HCT116 (cell line): ENCODE measurements at regions not wholly inside any gene's neighbourhood (a gene's known extent, or its start where the extent isn't known, plus 50 kb on each side); places are given as distances from the start of the nearest gene placed in this dataset.
A peak's percentile ranks its signal among the peaks of the same experiment; 100 is the strongest.
"Not testable (repeated sequence)": the region's sequence is repeated elsewhere in the genome, so short reads cannot be mapped to it uniquely, and the experiment has no call there.

ENCODE experiments used
- ATAC-seq: fragments of 200-7000 bp; cut with Tn5 transposase; 2 replicates; pipeline ENCODE4 v1.9.1; 2020; ENCODE audit warnings: mild to moderate bottlenecking, moderate library complexity
- BruUV-seq: library from RNA; stranded (reverse); fragments of 400-500 nt; replicated peaks from 2 replicates; lab custom pipeline; 2021; lab: Mats Ljungman, UMichigan
- CTCF ChIA-PET: fragments of 300-600 bp; sonication (Branson Sonifier 250); formaldehyde crosslinking; loops from one replicate; lab custom pipeline; 2021; ENCODE audit warnings: antibody characterized with exemption; lab: Charles Lee
- POLR2A ChIA-PET: fragments of 300-600, 350-600 bp; sonication (Branson Sonifier 250); formaldehyde crosslinking; loops from one replicate; lab custom pipeline; 2021; ENCODE audit warnings: antibody characterized with exemption; lab: Charles Lee
- RAD21 ChIA-PET, 2 experiments: fragments of 300-600 bp; sonication (Branson Sonifier 250); formaldehyde crosslinking; loops; one replicate each; lab custom pipeline; 2023; ENCODE audit warnings: low total read pairs in 2 of 2; ENCODE audit not compliant: uncharacterized antibody in 2 of 2, unreplicated experiment in 2 of 2, low non-redundant PET in 1 of 2; lab: Charles Lee
- DNase-seq: peaks from one replicate; pipeline ENCODE4 v3.0.0-alpha.2; 2010; ENCODE audit warnings: low read depth, low spot score
- H2AFZ ChIP-seq: fragments of 200-600 bp; shearing (Covaris generic), sonication (generic); 2 replicates; pipeline ENCODE4 v1.6.1; 2017; ENCODE audit warnings: low read depth, mixed run types, mixed read lengths, antibody characterized with exemption, low read length; ENCODE audit not compliant: poor library complexity, severe bottlenecking
- H3K27ac ChIP-seq: 2 replicates; pipeline ENCODE4 v1.5.1; 2012; ENCODE audit warnings: low read depth, low read length
- H3K27me3 ChIP-seq: fragments of 200-600 bp; sonication (generic); 2 replicates; pipeline ENCODE4 v1.6.1; 2016; ENCODE audit warnings: mixed run types, low read length, mixed read lengths; ENCODE audit not compliant: insufficient read depth
- H3K36me3 ChIP-seq, 2 experiments: fragments of 200-500 bp in 1 of 2; fragments of 200-600 bp in 1 of 2; sonication (Bioruptor generic) in 1 of 2; sonication (generic) in 1 of 2; 2 replicates each; pipeline versions ENCODE4 v1.5.1 to v1.6.1; 2014 to 2016; ENCODE audit warnings: low read length in 2 of 2, inconsistent platforms in 1 of 2, mixed read lengths in 1 of 2, mixed run types in 1 of 2; ENCODE audit not compliant: insufficient read depth in 2 of 2, control insufficient read depth in 1 of 2
- H3K4me1 ChIP-seq, 2 experiments: fragments of 200-600 bp in 1 of 2; sonication (generic) in 1 of 2; 2 replicates each; pipeline versions ENCODE4 v1.5.1 to v1.6.1; 2012 to 2017; ENCODE audit warnings: low read length in 2 of 2, inconsistent platforms in 1 of 2, mild to moderate bottlenecking in 1 of 2, mixed read lengths in 1 of 2, mixed run types in 1 of 2, moderate library complexity in 1 of 2; ENCODE audit not compliant: insufficient read depth in 2 of 2, control insufficient read depth in 1 of 2
- H3K4me2 ChIP-seq: fragments of 200-600 bp; sonication (generic); 2 replicates; pipeline ENCODE4 v1.6.1; 2017; ENCODE audit warnings: mixed run types, low read length, mixed read lengths
- H3K4me3 ChIP-seq, 2 experiments: fragments of 200-600 bp in 1 of 2; sonication (generic) in 1 of 2; replicated peaks in 1 of 2; 2 replicates each; pipeline ENCODE4 v1.5.1; 2011 to 2016; ENCODE audit warnings: low read length in 2 of 2, control low read depth in 1 of 2, low read depth in 1 of 2, mild to moderate bottlenecking in 1 of 2, mixed read lengths in 1 of 2, mixed run types in 1 of 2
- H3K79me2 ChIP-seq: fragments of 200-600 bp; sonication (generic); 2 replicates; pipeline ENCODE4 v1.6.1; 2017; ENCODE audit warnings: mild to moderate bottlenecking, mixed run types, low read length, moderate library complexity, mixed read lengths; ENCODE audit not compliant: insufficient read depth
- H3K9ac ChIP-seq: fragments of 200-600 bp; sonication (generic); 2 replicates; pipeline ENCODE4 v1.6.1; 2016; ENCODE audit warnings: low read length, mixed read lengths
- H3K9me2 ChIP-seq: fragments of 200-600 bp; sonication (generic), shearing (Covaris generic); 2 replicates; pipeline ENCODE4 v1.6.1; 2017; ENCODE audit warnings: mixed run types, mild to moderate bottlenecking, moderate library complexity; ENCODE audit not compliant: insufficient read depth
- H3K9me3 ChIP-seq, 2 experiments: fragments of 200-500 bp in 1 of 2; fragments of 200-600 bp in 1 of 2; sonication (Bioruptor generic) in 1 of 2; sonication (generic) in 1 of 2; 2 replicates each; pipeline ENCODE4 v1.6.1; 2014 to 2017; ENCODE audit warnings: low read length in 2 of 2, mixed read lengths in 2 of 2, inconsistent platforms in 1 of 2, low read depth in 1 of 2, mild to moderate bottlenecking in 1 of 2, mixed run types in 1 of 2, moderate library complexity in 1 of 2; ENCODE audit not compliant: control insufficient read depth in 1 of 2, insufficient read depth in 1 of 2
- H4K20me1 ChIP-seq: fragments of 200-600 bp; sonication (generic), shearing (Covaris generic); 2 replicates; pipeline ENCODE4 v1.6.1; 2017; ENCODE audit warnings: mixed run types, mild to moderate bottlenecking, moderate library complexity; ENCODE audit not compliant: insufficient read depth
- RAD21 ChIP-seq: IDR thresholded peaks from 2 replicates; pipeline ENCODE4 v1.6.1; 2012; ENCODE audit warnings: low read depth, mild to moderate bottlenecking
- intact Hi-C: fragments of 100-400 bp; cut with micrococcal nuclease; formaldehyde crosslinking; loops from 2 replicates; pipeline ENCODE4 v1.10.0; 2022
- TF ChIP-seq, protein P1 (sequence below), 3 experiments: fragments of 200-600 bp in 1 of 3; sonication (generic) in 1 of 3; IDR thresholded peaks in 2 of 3; conservative IDR thresholded peaks in 1 of 3; 2 replicates each; pipeline ENCODE4 v1.5.1; 2012 to 2017; ENCODE audit warnings: low read depth in 2 of 3, low read length in 2 of 3, antibody characterized with exemption in 1 of 3, borderline replicate concordance in 1 of 3, control low read depth in 1 of 3, mild to moderate bottlenecking in 1 of 3, mixed read lengths in 1 of 3, mixed run types in 1 of 3, moderate library complexity in 1 of 3; ENCODE audit not compliant: insufficient read depth in 1 of 3

DNA sequence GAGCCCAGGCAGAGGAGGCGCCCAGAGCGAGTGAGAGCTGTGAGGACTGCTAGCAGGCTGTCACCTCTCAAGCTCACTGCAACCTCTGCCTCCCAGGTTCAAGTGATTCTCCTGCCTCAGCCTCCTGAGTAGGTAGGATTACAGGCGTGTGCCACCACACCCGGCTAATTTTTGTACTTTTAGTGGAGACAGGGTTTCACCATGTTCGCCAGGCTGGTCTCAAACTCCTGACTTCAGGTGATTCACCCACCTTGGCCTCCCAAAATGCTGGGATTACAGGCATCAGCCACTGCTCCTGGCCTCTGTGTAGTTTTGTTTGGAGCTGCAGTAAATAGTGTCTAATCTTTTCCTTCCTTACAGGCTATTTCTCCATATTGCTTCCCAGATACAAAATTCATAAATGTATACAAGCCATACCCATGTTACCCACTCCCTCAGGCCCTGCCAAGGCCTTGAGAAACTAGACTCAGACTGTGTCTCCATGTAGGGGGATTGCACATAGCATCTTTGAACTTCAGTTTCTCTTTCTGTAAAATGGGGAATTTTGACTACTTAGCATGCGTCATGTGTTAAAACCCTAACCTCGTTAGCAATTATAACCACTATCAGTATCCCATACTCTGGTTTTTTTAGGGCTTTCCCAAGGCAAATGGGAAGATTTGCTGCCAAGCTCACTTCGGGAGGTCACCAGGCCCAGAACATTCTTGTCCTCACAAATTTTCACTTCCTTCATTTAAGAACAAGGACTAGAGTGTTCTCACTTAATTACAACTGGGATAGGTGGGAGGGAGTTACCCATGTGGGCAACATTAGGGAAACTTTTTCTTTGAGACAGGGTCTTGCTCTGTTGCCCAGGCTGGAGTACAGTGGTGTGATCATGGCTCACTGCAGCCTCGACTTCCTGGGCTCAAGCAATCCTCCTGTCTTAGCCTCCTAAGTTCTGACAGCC is 67.3 kb upstream of the DDR1 start:
- CTCF ChIA-PET: no interaction called here
- H2AFZ ChIP-seq: no peak overlapping the region
- H3K27ac ChIP-seq: peak overlapping the region; percentile 97
- no peaks in the 10 kb centered on the region for H3K27me3 ChIP-seq
- ATAC-seq: no peak
- RAD21 ChIA-PET: no interaction called here
- H3K79me2 ChIP-seq: no peaks in the 10 kb centered on the region
- TF ChIP-seq, protein P1, sequence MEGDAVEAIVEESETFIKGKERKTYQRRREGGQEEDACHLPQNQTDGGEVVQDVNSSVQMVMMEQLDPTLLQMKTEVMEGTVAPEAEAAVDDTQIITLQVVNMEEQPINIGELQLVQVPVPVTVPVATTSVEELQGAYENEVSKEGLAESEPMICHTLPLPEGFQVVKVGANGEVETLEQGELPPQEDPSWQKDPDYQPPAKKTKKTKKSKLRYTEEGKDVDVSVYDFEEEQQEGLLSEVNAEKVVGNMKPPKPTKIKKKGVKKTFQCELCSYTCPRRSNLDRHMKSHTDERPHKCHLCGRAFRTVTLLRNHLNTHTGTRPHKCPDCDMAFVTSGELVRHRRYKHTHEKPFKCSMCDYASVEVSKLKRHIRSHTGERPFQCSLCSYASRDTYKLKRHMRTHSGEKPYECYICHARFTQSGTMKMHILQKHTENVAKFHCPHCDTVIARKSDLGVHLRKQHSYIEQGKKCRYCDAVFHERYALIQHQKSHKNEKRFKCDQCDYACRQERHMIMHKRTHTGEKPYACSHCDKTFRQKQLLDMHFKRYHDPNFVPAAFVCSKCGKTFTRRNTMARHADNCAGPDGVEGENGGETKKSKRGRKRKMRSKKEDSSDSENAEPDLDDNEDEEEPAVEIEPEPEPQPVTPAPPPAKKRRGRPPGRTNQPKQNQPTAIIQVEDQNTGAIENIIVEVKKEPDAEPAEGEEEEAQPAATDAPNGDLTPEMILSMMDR (IDR thresholded peaks at IDR 0.05 in 2 of 3, conservative IDR thresholded peaks at IDR 0.05 in 1 of 3; ENCODE audit: borderline replicate concordance in 1 of 3, insufficient read depth in 1 of 3, low read depth in 2 of 3, low read length in 2 of 3): no peak
- TF ChIP-seq RAD21: no peak
- no TSS peak for BruUV-seq
- H3K4me3 ChIP-seq: no peak overlapping the region
- H3K9ac ChIP-seq: peak overlapping the region; percentile 8
- no peak for DNase-seq
- H3K4me1 ChIP-seq: peaks cover 72 to 88% of the 10 kb centered on the region in 2 experiments
- H3K9me2 ChIP-seq: no peaks in the 10 kb centered on the region
- H3K4me2 ChIP-seq: no peak overlapping the region
- H4K20me1 ChIP-seq: no peaks in the 10 kb centered on the region
- no peaks in the 10 kb centered on the region for H3K36me3 ChIP-seq
- H3K9me3 ChIP-seq: no peaks in the 10 kb centered on the region
- POLR2A ChIA-PET: interaction anchor here (2.5 to 3.5 kb wide), 3 partner anchors 13 to 73 kb away, joined by 9 to 94 read pairs (median 9); partner anchors contain the start of gene IER3
- intact Hi-C loops: loop anchor here (10.0 kb wide), 1 partner anchor 202 kb away; the partner anchor contains the start of genes MRPS18B and PPP1R10

DNA sequence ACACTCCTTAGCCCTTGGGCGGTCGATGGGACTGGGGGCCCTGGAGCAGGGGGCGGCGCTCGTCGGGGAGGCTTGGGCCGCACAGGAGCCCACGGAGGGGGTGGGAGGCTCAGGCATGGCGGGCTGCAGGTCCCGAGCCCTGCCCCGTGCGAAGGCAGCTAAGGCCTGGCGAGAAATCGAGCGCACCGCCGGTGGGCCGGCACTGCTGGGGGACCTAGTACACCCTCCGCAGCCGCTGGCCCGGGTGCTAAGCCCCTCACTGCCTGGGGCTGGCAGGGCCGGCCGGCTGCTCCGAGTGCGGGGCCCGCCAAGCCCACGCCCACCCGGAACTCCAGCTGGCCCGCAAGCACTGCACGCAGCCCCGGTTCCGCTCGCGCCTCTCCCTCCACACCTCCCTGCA is 68.0 kb upstream of the DDR1 start:
- H3K9me2 ChIP-seq, H3K9ac ChIP-seq, H3K9me3 ChIP-seq, H2AFZ ChIP-seq, H3K27me3 ChIP-seq, H3K36me3 ChIP-seq, H3K79me2 ChIP-seq, H3K4me3 ChIP-seq, ATAC-seq, H4K20me1 ChIP-seq, DNase-seq, RAD21 ChIA-PET, H3K4me2 ChIP-seq, BruUV-seq: not testable (repeated sequence)
- POLR2A ChIA-PET: interaction anchor here (1.4 to 30.6 kb wide), 12 partner anchors 11 to 377 kb away, joined by 3 to 680 read pairs (median 7); partner anchors contain the start of genes FLOT1 and IER3
- Histone ChIP-seq H3K4me1 (peaks cover 72 to 88% of the 10 kb centered on the region in 2 experiments), H3K27ac (peak overlapping the region; percentile 97)
- CTCF ChIA-PET: interaction anchor here (1.7 kb wide), 1 partner anchor 137 kb away, joined by 4 read pairs; no protein-coding TSS in a partner anchor
- intact Hi-C loops: loop anchor here (10.0 kb wide), 1 partner anchor 201 kb away; the partner anchor contains the start of genes MRPS18B and PPP1R10
